Trophoblast cell (in vitro differentiated cells and primary cell): ENCODE measurements at regions not wholly inside any gene's neighbourhood (a gene's known extent, or its start where the extent isn't known, plus 50 kb on each side); places are given as distances from the start of the nearest gene placed in this dataset.

Experiments used
- DNase-seq, 2 donors: peaks; one replicate each; pipeline ENCODE4 v3.0.0-alpha.2; 2016
- H2AFZ ChIP-seq: 2 replicates; pipeline ENCODE4 v1.6.1; 2013; ENCODE audit warnings: low read length, moderate library complexity, mild to moderate bottlenecking; ENCODE audit not compliant: insufficient read depth, poor library complexity
- H2AK5ac ChIP-seq: 2 replicates; pipeline ENCODE4 v1.6.1; 2013; ENCODE audit warnings: mild to moderate bottlenecking, low read length
- H2BK120ac ChIP-seq: 2 replicates; pipeline ENCODE4 v1.6.1; 2013; ENCODE audit warnings: low read length, mild to moderate bottlenecking, moderate library complexity; ENCODE audit not compliant: insufficient read depth, poor library complexity
- H2BK12ac ChIP-seq: 2 replicates; pipeline ENCODE4 v1.6.1; 2013; ENCODE audit warnings: mild to moderate bottlenecking, low read length, moderate library complexity
- H2BK5ac ChIP-seq: 2 replicates; pipeline ENCODE4 v1.6.1; 2013; ENCODE audit warnings: low read length, low read depth, moderate library complexity, mild to moderate bottlenecking; ENCODE audit not compliant: poor library complexity
- H3K14ac ChIP-seq: 2 replicates; pipeline ENCODE4 v1.6.1; 2013; ENCODE audit warnings: mild to moderate bottlenecking, low read length
- H3K18ac ChIP-seq: 2 replicates; pipeline ENCODE4 v1.6.1; 2013; ENCODE audit warnings: mild to moderate bottlenecking, low read length
- H3K23ac ChIP-seq: 2 replicates; pipeline ENCODE4 v1.6.1; 2013; ENCODE audit warnings: low read length
- H3K27ac ChIP-seq: 2 replicates; pipeline ENCODE4 v1.5.1; 2013; ENCODE audit warnings: low read depth, mild to moderate bottlenecking, inconsistent platforms, low read length, moderate library complexity
- H3K27me3 ChIP-seq: 2 replicates; pipeline ENCODE4 v1.6.1; 2013; ENCODE audit warnings: inconsistent platforms, mild to moderate bottlenecking, low read length, moderate library complexity; ENCODE audit not compliant: insufficient read depth
- H3K36me3 ChIP-seq, 2 experiments: 1 replicate in 1 of 2; 2 replicates in 1 of 2; pipeline ENCODE4 v1.6.1; 2013; ENCODE audit warnings: low read length in 2 of 2, mild to moderate bottlenecking in 2 of 2, moderate library complexity in 1 of 2; ENCODE audit not compliant: insufficient read depth in 2 of 2, control insufficient read depth in 1 of 2
- H3K4ac ChIP-seq: 2 replicates; pipeline ENCODE4 v1.6.1; 2013; ENCODE audit warnings: low read depth, mild to moderate bottlenecking, low read length, moderate library complexity
- H3K4me1 ChIP-seq, 2 experiments: 1 replicate in 1 of 2; 2 replicates in 1 of 2; pipeline ENCODE4 v1.6.1; 2013; ENCODE audit warnings: low read length in 2 of 2, mild to moderate bottlenecking in 2 of 2, moderate library complexity in 1 of 2; ENCODE audit not compliant: insufficient read depth in 2 of 2, control insufficient read depth in 1 of 2
- H3K4me2 ChIP-seq: 2 replicates; pipeline ENCODE4 v1.6.1; 2013; ENCODE audit warnings: inconsistent platforms, mild to moderate bottlenecking, low read length, moderate library complexity
- H3K4me3 ChIP-seq: 2 replicates; pipeline ENCODE4 v1.5.1; 2013; ENCODE audit warnings: mild to moderate bottlenecking, low read depth, low read length, inconsistent platforms
- H3K79me1 ChIP-seq: one replicate; pipeline ENCODE4 v1.6.1; 2013; ENCODE audit warnings: low read length
- H3K79me2 ChIP-seq: 2 replicates; pipeline ENCODE4 v1.6.1; 2013; ENCODE audit warnings: low read length, mild to moderate bottlenecking; ENCODE audit not compliant: control insufficient read depth, insufficient read depth, poor library complexity
- H3K9ac ChIP-seq: 2 replicates; pipeline ENCODE4 v1.6.1; 2013; ENCODE audit warnings: mild to moderate bottlenecking, low read length
- H3K9me3 ChIP-seq: 2 replicates; pipeline ENCODE4 v1.6.1; 2013; ENCODE audit warnings: low read depth, mild to moderate bottlenecking, control low read depth, inconsistent platforms, low read length; ENCODE audit not compliant: insufficient read depth
- H4K12ac ChIP-seq: 2 replicates; pipeline ENCODE4 v1.6.1; 2013; ENCODE audit warnings: low read depth, mild to moderate bottlenecking, low read length, moderate library complexity
- H4K8ac ChIP-seq: 2 replicates; pipeline ENCODE4 v1.6.1; 2013; ENCODE audit warnings: low read depth, mild to moderate bottlenecking, low read length, moderate library complexity
- H4K91ac ChIP-seq: one replicate; pipeline ENCODE4 v1.6.1; 2013; ENCODE audit warnings: low read depth, mild to moderate bottlenecking, low read length, moderate library complexity
- WGBS: extraction: QIAGEN DNeasy Blood & Tissue Kit; methylation state at CpG from one replicate; pipeline ENCODE4 v1.1.7; 2013; ENCODE audit warnings: missing lambda C conversion rate; ENCODE audit not compliant: insufficient read length, insufficient coverage; ENCODE audit errors: extremely low coverage; 5-methylcytosine and 5-hydroxymethylcytosine counted together

GRCh38 chr15:31516874-31517273 lies 190.2 kb downstream of the KLF13 start:
- no peak overlapping the region for H3K14ac ChIP-seq
- H3K4me1 ChIP-seq = peaks cover 2 to 3% of the 10 kb centered on the region in 2 experiments
- no peak overlapping the region for H2BK120ac ChIP-seq
- no peaks in the 10 kb centered on the region for H3K79me1 ChIP-seq
- H3K9ac ChIP-seq = no peak overlapping the region
- H4K8ac ChIP-seq = no peak overlapping the region
- H3K18ac ChIP-seq = no peak overlapping the region
- H3K79me2 ChIP-seq = no peaks in the 10 kb centered on the region
- H3K4me2 ChIP-seq = no peak overlapping the region
- no peak overlapping the region for H3K27ac ChIP-seq
- no peak overlapping the region for H3K23ac ChIP-seq
- H3K36me3 ChIP-seq = no peaks in the 10 kb centered on the region
- no peak overlapping the region for H2AFZ ChIP-seq
- H2AK5ac ChIP-seq = no peak overlapping the region
- DNase-seq = no peak
- no peaks in the 10 kb centered on the region for H3K27me3 ChIP-seq
- no CpG with 5 or more reads among the region's 4 CpGs for WGBS
- H2BK5ac ChIP-seq = no peak overlapping the region
- H3K4me3 ChIP-seq = no peak overlapping the region
- no peak overlapping the region for H3K4ac ChIP-seq
- no peak overlapping the region for H2BK12ac ChIP-seq
- H3K9me3 ChIP-seq = peaks cover 6% of the 10 kb centered on the region
- H4K12ac ChIP-seq = no peak overlapping the region
- no peak overlapping the region for H4K91ac ChIP-seq

- Histone ChIP-seq H3K4ac (no peak overlapping the region), H4K8ac (no peak overlapping the region), H3K4me3 (no peak overlapping the region), H2AFZ (no peak overlapping the region), H3K79me2 (no peaks in the 10 kb centered on the region), H3K4me2 (no peak overlapping the region), H3K14ac (no peak overlapping the region), H2AK5ac (no peak overlapping the region), H3K23ac (no peak overlapping the region), H3K36me3 (no peaks in the 10 kb centered on the region), H4K91ac (no peak overlapping the region), H2BK12ac (no peak overlapping the region), H2BK5ac (no peak overlapping the region), H3K9me3 (peaks cover 6% of the 10 kb centered on the region), H3K9ac (no peak overlapping the region), H3K27ac (no peak overlapping the region), H3K27me3 (no peaks in the 10 kb centered on the region), H4K12ac (no peak overlapping the region), H2BK120ac (no peak overlapping the region), H3K4me1 (no peaks in the 10 kb centered on the region), H3K18ac (no peak overlapping the region), H3K79me1 (no peaks in the 10 kb centered on the region)
- no peak for DNase-seq
- no CpG with 5 or more reads among the region's 5 CpGs for WGBS
These were observed 191.1 kb downstream of the KLF13 start for GRCh38 chr15:31517711-31518110.

- Histone ChIP-seq H3K9ac (no peak overlapping the region), H3K79me1 (no peaks in the 10 kb centered on the region), H2BK120ac (no peak overlapping the region), H3K18ac (no peak overlapping the region), H3K4me1 (peaks cover 0 to 2% of the 10 kb centered on the region in 2 experiments), H2BK12ac (no peak overlapping the region), H3K14ac (no peak overlapping the region), H3K4me2 (no peak overlapping the region), H2BK5ac (no peak overlapping the region), H3K27ac (no peak overlapping the region), H3K9me3 (no peaks in the 10 kb centered on the region), H2AFZ (no peak overlapping the region), H4K12ac (no peak overlapping the region), H4K91ac (no peak overlapping the region), H3K23ac (no peak overlapping the region), H3K4me3 (no peak overlapping the region), H3K27me3 (no peaks in the 10 kb centered on the region), H3K79me2 (no peaks in the 10 kb centered on the region), H2AK5ac (no peak overlapping the region), H3K36me3 (no peaks in the 10 kb centered on the region), H4K8ac (no peak overlapping the region), H3K4ac (no peak overlapping the region)
- no CpG with 5 or more reads among the region's 4 CpGs for WGBS
- no peak for DNase-seq
These were observed 195.4 kb downstream of the KLF13 start for GRCh38 chr15:31522028-31522427.

DNA sequence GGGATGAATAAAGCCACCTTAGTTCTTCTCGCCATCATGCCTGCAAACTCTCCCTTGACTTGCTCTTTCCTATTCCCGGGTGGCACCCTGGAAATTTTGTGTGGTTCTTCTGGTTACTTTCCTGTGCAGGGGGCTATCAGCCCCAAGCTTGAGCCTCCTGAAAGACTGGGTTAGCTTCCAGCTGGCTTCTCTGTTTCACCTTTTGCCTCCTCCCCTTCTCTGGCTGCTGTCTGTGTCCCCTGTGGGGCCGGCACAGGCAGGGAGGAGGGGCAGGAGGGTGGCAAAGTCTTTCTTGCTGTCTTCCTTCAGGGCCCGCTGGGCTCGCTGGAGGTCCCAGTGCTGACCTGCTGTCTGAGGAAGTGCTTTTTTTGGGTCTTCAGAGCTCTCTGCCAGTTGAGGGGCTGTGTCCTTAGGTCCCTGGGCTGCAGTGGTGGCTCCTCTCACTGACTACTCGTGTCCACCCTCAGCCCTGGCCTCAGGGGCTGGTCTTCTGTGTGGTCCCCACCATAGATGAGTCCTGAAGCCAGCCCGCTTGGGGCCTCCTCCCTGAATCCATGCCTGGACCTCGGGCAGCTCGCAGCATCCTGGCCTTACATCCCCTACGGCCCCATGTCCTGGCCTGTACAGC lies 196.5 kb downstream of the KLF13 start:
- Histone ChIP-seq H3K4me2 (no peak overlapping the region), H2BK120ac (no peak overlapping the region), H2BK5ac (no peak overlapping the region), H3K23ac (no peak overlapping the region), H3K36me3 (no peaks in the 10 kb centered on the region), H3K9ac (no peak overlapping the region), H3K14ac (no peak overlapping the region), H3K18ac (no peak overlapping the region), H3K79me2 (no peaks in the 10 kb centered on the region), H3K4ac (no peak overlapping the region), H4K8ac (no peak overlapping the region), H3K27ac (no peak overlapping the region), H4K12ac (no peak overlapping the region), H3K9me3 (no peaks in the 10 kb centered on the region), H2BK12ac (no peak overlapping the region), H3K79me1 (no peaks in the 10 kb centered on the region), H3K4me3 (no peak overlapping the region), H3K27me3 (no peaks in the 10 kb centered on the region), H2AK5ac (no peak overlapping the region), H4K91ac (no peak overlapping the region), H2AFZ (no peak overlapping the region), H3K4me1 (peaks cover 0 to 3% of the 10 kb centered on the region in 2 experiments)
- WGBS = no CpG with 5 or more reads among the region's 10 CpGs
- DNase-seq = no peak
